Mucosa of gallbladder (tissue), 1 donor: ENCODE measurements at regions not wholly inside any gene's neighbourhood (a gene's known extent, or its start where the extent isn't known, plus 50 kb on each side); places are given as distances from the start of the nearest gene placed in this dataset.
"Not testable (repeated sequence)": the region's sequence is repeated elsewhere in the genome, so short reads cannot be mapped to it uniquely, and the experiment has no call there.

Source experiments
- DNase-seq: peaks from one replicate; pipeline ENCODE4 v3.0.0-alpha.2; 2020; ENCODE audit warnings: low spot score
- donor health status: DM: no; HTN: no; CAD: no.

DNA sequence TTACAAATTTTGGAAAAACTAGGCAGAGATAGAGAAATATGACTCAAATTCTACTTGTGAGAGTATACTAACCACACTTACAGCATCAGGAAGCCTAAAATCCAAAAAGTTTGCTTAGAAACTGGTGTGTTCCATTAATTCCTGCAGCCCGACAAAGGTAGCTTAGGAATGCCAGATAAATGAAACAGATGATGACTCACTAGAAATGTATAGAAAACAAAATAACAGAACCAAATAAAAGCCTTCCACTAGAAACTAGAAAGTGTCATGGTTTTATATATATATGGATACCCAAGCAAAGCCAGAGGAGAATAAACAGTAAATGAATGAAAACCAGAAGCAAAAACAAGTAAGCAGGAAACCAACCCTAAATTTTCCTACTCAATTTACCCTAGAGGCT is 272.2 kb upstream of the PRDM9 start:
- no peak for DNase-seq

DNA sequence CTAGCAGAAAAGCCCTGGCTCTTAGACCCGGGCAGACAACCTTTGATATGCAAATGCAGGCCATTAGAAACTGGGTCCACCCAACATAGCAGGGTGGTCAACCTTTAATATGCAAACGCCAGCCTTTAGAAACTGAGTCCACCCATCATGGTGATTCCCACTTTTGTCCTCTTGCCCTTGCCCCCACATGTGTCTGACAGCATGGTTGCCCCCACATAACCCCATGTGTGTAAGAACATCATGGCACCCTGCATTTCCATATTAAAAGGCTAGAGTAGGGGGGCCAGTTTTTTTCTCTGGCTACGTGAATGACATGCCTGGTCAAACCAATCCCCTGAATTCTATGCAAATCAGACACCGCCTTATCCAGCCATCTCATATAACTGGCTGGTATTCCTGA is 273.2 kb upstream of the PRDM9 start:
- no peak for DNase-seq

DNA sequence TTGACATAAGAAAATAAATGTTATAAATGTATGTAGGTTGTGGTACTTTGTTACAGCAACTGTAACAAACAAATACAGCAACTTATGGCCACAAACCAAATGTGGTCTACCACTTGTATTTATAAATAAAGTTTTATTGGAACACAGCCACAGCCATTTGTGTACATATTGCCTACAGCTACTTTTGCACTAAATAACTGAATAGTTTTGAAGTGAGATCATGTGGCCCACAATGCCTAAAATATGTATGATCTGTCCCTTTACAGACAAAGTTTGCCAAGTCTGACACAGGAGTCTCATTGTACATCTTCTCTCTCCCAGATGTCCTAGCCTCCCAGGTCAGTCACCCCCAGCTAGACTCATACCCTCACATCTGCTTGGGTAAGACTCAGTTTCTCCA is 283.6 kb upstream of the PRDM9 start:
- no peak for DNase-seq

DNA sequence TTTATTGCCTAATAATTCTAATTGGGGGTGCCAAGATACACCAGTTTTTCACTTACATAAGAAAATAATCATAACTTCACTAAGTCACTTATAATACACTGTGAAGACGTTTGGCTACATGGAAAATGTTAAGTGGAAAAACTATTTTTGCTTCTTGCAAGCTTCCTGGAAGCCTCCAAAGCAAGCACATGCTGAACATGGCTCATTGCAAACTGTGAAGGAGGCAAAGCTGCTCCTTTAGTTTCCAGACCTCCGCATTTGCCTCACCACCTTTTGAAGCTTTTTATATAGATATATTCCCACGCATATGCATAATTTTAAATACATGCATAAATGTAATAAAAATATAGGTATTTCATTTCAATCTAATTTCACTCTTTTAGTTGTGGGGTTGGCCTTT is 285.6 kb upstream of the PRDM9 start:
- DNase-seq = no peak

DNA sequence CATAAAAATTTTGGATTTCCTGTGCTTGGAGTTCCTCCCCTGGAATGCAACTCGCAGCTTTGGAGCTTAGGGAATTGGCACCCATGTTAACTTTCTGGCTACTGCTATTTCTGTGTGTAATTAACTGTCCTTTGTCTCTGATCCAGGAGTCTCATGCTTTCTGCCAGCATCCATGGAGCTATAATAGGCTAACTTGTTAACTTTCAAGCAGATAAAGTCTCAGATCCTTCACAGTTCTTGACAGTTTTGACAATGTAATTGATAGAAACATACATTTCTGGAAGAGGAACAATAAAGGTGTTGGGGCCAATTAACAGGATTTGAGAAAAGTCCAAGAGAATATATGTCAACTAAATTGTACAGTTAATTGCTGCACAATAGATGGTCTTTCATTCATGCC is 290.2 kb upstream of the PRDM9 start:
- no peak for DNase-seq

DNA sequence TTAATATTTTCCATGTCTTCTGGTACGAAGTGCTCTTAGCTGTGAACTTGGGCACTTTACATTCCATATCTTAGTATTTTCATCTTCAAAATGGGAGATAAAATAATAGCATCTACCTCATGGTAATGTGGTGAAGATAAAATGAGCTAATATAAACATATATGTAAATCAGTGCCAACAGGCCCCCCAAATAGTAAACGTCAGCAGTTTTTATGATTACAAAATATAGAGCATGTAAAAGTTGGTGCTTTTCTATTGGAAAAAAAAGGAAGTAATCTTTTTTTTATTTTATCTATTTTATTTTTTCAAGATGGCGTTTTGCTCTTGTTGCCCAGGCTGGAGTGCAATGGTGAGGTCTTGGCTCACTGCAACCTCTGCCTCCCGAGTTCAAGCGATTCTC is 291.1 kb upstream of the PRDM9 start:
- DNase-seq = no peak

DNA sequence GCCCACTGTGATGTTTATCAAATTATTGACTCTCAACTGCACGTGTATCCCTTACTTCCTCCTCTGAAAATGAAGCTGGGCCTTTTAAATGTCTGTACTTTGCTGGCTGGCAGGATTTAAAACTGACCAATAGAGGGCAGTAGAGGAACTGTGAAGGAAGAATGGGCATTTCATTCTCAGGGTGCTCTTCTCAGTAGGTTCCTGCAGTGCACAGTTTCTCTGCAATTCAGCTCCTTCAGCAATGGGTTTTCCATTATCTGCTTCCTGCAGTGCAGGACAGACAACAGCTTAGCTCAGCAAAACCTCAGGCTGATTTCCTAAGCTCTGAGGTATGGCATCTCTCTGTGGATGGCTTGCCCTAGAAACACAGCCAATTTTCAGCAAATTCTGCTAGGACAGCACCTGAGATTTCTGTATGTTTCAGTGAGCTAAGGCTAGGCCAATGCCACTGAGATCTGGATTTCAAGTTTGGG is 298.4 kb upstream of the PRDM9 start:
- DNase-seq = peak; percentile 19

DNA sequence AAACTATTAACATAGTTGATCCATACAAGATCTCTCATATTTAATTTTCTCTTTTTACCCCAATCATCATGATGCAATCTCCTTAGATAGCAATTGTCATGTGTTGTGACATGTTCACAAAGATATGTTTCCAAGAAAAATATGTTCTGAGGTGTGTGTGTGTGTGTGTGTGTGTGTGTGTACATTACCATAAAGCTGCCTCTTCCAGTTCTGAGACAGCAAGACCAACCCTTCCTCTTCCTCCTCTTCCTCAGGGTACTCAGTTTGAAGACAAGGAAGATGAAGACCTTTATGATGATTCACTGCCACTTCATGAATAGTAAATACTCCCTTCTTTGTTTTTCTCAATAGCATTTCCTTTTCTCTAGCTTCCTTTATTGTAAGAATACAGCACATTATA is 303.3 kb upstream of the PRDM9 start:
- DNase-seq = no peak

DNA sequence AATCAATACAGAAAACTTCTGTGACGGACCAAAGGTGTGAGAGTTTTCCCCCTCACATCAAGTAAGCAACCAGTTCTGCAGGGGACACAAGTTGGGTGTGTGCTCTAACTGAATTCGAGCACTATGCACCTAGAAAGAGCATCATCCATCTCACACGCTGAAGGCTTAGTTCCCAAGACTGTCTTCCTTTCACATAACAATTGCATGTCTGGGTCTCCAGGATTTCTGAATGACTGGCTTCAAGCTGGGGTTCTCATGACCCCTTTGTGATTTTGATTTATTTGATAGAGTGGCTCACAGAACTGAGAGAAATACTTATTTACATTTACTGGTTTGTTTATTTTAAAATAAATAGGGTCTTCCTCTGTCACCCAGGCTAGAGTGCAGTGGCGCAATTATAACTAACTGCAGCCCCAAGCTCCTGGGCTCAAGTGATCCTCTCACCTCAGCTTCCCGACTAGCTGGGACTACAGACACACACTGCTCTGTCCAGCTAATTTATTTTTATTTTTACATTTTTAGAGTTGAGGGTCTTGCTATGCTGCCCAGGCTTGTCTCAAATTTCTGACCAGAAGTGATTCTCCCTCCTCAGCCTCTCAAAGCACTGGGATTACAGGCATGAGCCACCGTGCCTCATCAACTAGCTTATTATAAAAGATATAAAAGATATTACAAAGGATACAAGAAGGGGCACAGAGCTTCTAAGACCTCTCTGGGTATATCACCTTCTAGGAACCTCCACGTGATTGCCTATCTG is 316.7 kb upstream of the CDH12 start:
- DNase-seq = no peak

DNA sequence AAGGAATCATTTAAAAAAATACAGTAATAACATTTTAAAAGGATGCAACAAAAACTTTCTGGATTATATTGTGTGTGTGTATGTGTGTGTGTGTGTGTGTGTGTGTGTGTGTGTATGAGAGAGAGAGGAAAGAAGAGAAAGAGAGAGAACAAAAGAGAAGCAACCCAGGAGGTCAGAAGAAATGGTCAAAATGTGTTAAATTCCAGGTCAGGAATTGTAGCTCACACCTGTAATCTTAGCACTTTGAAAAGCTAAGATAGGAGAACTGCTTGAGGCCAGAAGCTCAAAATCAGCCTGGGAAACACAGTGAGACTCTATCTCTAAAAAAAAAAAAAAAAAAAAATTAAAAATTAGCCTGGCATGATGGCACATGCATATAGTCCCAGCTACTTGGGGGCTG is 311.8 kb upstream of the CDH12 start:
- no peak for DNase-seq

DNA sequence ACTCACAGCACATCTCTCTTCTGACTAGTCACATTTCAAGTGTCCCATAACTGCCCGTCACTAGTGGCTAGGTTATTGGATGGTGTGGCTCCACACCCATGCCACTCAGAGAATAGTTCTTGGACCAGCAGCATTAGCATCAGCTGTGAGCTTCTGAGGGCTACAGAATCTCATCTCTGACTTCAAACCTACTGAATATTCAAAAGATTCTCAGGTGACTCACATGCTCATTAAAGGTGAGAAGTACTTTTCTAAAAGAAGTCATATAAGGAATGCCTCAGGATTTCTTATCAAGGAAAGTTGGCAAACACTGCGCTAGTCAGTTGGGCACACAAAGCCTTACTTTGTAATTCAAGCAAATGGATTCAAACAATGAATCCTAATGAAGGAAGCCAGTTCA is 305.0 kb upstream of the CDH12 start:
- DNase-seq = no peak

DNA sequence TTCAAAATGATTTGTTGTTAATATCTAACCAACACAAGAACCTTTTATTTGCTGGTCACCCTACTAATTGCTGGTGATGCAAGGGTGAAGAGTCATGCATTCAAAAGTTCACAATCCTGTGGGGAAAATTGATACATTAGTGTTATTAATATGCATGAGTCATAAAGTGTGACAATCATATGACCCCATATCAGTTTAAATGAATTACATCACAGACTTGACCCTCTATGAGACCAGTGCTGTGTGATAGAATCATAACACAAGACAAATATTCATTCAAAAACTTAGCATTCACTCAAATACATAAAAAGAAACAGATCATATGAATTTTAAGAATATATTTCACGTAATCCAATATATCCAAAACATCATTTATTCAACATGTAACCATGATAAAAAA is 304.6 kb upstream of the CDH12 start:
- no peak for DNase-seq

DNA sequence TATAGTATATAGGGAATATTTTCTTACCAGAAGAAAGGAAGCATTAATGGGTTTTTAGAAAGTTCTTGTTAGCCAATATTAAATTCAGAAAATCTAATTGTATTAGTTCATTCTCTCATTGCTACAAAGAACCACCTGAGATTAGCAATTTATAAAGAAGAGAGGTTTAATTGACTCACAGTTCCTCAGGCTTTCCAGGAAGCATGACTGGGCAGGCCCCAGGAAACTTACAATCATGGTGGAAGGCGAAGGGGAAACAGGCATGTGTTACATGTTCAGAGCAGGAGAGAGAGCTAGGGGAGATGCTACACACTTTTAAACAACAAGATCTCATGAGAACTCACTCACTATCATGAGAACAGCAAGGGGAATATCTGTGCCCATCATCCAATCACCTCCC is 304.0 kb upstream of the CDH12 start:
- DNase-seq = no peak

DNA sequence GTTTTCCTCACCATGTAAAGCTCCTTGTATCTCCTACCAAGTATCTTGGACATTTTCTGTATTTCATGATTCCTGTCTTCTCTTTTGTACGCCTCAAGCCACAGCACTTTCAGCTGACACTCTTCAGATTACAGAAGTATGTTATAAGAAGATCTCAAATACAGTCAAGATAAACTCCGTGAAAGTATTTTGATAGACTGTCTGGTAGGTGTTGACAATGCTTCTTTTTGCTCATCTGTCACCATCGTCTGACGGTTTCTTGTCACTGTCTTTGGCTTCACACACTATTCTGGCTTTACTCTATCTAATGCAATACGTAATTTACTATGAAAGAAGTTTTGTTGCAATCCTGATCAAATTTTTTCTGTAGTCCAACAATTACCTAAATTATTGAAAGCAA is 294.5 kb upstream of the CDH12 start:
- DNase-seq = no peak

DNA sequence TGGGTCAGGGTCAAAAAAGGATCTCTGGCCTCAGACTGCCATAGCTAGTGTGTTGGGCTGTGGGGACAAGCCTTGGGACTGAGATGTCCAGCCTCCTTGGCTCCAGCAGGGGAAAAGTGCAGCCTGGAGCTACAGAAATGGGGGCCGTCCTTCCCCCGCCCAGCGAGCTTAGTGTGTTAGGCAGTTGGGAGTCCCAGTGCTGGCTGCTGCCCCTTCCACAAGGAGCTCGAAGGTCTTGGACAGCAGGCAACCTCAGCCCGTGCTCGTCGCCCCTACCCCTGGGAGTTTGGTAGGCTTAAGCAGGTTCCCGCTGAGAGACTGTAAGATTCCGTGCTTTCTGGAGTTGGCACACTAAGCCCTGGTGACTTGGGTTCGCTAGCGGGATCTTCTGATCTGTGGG is 293.0 kb upstream of the CDH12 start:
- DNase-seq = no peak

DNA sequence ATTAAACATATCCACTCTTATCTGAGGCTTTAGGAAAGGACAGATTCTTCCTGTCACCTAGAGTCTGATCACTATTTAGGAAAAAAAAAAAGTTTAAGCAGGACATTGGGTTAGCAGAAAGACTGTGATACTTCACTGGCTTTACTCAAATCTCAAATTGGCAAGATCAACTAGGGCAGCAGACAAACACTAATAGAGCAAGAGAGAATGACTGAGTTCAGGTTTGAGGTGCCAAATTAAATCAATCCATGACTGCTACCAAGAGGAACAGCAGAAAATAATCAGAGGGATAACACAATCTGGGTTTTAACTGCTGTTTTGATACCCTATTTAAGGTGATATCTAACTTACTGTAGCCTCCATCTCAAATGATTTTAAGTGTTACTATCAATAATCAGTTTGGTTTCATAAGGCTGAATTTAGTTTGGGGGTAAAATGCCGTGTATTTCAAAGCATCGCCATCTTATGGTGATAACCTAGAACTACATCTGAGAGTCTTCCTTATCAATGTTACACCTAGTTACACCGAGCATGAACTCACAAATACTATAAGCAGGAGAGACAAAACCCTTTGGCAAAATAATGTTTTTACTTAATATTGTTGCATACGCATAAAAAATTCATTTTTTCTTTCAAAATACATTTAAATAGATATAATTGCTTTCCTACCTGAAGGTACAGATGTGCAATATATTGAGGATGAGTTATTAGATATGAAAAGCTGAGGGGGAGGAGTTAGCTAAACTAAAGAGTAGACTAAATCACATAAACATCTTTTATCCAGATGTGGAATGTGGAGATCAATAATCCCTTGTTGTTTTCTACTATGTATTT is 286.4 kb upstream of the CDH12 start:
- DNase-seq = no peak

DNA sequence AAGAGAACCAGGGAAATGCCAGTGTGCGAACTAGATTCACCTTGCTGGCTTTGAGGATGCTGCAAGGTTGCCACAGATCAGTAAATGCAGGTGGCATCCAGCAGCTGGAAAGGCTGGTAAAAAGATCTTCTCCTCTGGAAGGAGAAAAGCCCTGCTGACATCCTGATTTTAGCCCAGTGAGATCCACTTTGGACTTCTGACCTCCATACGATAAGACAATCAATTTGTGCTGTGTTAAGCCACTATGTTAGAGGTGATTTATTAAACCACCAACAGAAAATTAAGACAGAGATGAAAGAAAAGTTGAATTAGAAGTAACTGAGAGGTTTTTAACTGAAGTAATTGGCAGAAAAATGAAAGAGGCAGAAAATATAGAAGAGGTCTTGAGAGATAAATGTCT is 283.8 kb upstream of the CDH12 start:
- DNase-seq = no peak

DNA sequence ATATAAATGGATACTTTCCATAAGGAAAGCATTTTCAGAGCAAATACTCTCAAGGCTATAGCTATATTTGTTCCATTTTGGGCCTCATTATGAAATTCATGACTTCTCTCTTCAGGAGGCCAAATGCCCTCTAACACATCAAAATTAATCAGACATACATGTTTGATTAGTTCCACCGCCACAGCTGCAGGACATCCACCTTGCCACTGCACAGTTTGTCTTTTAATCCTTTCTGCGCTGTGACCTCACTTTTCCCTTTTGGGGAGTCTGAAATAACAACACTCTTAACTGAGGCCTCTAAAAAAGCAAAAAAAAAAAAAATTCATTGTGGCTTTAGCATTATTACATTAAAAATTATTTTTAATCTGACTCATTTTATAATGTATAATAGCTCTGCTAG is 279.1 kb upstream of the CDH12 start:
- no peak for DNase-seq

DNA sequence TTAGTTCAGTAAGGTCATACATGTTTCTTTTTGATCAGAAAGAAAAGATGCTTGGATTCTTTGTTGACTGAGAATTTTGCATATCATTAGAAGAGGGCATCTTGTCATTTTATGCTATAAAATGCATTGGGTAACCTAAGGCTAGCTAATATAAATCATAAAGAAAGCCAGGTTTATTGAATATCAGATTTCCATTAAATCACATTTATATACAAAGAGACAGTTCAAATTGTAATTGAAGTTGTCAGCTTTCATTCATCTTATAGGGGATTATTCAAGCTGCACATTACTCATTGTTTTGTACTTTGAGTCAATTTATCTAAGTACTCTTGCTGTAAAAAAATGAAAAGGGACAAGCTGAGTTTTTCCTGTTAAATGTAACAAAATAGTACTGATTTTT is 259.1 kb upstream of the CDH12 start:
- no peak for DNase-seq

DNA sequence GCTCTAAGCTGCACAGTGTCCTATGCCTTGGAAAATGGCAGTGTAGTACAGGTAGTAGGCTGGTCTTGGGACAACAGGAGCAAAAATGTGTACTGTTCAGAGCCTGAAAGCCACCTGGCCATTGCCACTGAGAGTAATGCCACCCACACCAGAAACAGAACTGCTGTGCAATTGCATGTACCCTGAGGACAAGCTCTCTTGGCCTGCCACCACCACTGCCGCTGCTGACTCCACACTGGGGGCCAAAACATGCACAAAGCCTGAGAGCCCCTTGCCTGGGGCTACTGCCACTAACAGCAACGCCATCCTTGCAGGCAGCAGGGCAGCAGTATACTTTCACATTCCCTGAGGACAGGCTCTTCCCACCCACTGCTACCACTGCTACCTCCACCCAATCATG is 251.9 kb upstream of the CDH12 start:
- DNase-seq = no peak

DNA sequence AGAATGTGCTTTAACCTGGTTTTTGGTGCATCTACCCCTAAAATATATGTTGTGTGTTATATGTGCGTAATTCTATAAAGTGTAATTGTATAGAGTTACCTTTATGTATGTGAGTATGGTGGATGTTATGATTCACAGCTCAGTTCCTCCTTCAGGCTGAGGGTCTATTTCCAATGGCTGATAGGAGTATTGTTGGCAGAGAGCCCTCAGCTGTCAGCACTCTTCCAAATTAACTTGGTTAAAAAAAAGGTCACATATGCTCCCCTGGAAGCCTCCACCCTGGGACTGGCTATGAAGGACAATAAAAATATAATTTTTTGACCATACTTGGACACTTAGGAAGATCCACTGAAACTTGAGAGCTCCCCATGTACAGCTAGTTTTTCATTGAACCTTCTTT is 250.4 kb upstream of the CDH12 start:
- no peak for DNase-seq

DNA sequence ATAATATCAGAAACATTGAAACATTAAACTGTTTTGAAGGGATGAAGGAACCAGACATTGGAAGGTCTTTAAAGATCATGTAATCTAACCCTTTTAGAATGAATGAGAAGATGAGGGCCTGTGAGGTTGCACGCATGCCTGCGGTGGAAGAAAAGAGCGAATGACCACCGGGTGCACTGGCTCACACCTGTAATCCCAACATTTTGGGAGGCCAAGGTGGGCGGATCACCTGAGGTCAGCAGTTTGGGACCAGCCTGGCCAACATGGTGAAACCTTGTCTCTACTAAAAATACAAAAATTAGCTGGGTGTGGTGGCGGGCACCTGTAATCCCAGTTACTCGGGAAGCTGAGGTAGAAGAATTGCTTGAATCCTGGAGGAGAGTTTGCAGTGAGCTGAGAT is 242.3 kb upstream of the CDH12 start:
- DNase-seq = not testable (repeated sequence)

DNA sequence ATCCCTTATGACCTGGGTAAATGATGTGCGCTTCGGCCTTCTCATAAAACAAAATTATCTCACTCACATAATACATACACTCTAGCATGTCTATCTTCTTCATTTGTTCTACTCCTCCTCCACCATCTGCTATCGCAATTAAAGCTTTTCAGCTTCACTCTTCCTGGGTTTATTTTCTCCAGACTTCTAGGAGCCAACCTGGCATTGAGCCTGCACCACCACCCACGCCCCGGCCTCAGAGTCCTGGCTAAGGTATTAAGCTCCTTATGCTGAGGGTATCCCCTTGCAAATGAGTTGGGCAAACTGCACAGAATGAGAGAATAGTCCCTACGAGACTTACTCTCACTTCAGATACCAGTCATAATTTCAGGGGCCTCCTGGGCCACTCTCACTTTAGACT is 236.1 kb upstream of the CDH12 start:
- DNase-seq = no peak
